ENCODE measurements at regions not wholly inside any gene's neighbourhood (a gene's known extent, or its start where the extent isn't known, plus 50 kb on each side); places are given as distances from the start of the nearest gene placed in this dataset.

DNA sequence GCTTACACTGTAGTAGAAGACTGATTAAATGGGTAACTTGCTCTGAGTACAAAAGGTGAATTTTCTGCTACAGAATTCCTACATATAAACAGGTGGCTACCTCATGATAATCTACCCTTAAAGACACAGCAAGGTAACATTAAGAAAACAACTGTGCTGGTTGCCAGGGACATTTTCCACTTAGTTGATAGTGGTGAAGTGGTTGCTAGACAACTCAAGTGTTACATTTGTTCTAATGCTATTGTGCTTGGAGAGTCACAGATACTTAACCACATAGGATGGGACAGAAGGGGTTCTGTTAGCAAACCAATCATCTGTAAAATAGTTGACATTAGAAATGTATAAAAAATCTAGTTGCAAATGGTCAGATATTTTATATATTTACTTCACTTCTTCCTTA, 870.3 kb upstream of the SEL1L start:
- Histone ChIP-seq H3K4me3 (no peak overlapping the region), H3K36me3 (no peaks in the 10 kb centered on the region), H3K27ac (no peak overlapping the region), H3K27me3 (no peaks in the 10 kb centered on the region), H3K4me1 (no peaks in the 10 kb centered on the region), H3K9me3 (no peaks in the 10 kb centered on the region)
- intact Hi-C loops (cut with DNase I) = no loop called here
- TF ChIP-seq EP300 (IDR thresholded peaks at IDR 0.05) (no peak), POLR2AphosphoS5 (IDR thresholded peaks at IDR 0.05) (no peak), POLR2A (IDR thresholded peaks at IDR 0.05) (no peak), CTCF (IDR thresholded peaks at IDR 0.05) (no peak)
- DNase-seq = no peak

GRCh38 chr14:82410064-82410463, 876.4 kb upstream of the SEL1L start:
- 43 to 75% methylated on average over 1 of the region's 1 CpG for WGBS, 2 donors
- Histone ChIP-seq H3K27me3 (no peaks in the 10 kb centered on the region), H3K4me1 (no peaks in the 10 kb centered on the region), H3K4me3 (no peak overlapping the region), H3K36me3 (no peaks in the 10 kb centered on the region), H3K27ac (no peak overlapping the region), H3K9me3 (no peaks in the 10 kb centered on the region)
- no peak for DNase-seq
- intact Hi-C loops (cut with DNase I) = no loop called here
- TF ChIP-seq CTCF (IDR thresholded peaks at IDR 0.05) (no peak), EP300 (IDR thresholded peaks at IDR 0.05) (no peak), POLR2A (IDR thresholded peaks at IDR 0.05) (no peak), POLR2AphosphoS5 (IDR thresholded peaks at IDR 0.05) (no peak)

DNA sequence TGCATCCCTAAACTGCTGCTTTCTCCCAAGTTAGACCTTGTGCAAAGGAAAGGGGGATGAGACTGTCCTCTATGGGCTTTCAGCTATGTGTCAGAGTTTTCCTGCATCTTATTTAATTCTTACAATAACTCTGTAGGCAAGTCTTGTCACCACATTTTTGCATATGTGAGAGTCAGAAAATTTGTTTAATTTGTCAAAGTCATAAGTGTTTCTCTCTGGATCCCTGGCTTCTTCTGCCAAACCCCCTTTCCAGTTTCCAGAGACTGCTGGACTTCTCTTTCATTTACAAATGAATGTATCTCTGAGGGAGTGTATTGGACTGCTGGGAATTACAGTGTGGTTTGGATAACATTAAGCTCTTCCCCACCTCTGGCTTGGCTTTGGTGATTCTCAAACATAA, 877.6 kb upstream of the SEL1L start:
- Histone ChIP-seq H3K27ac (no peak overlapping the region), H3K4me1 (no peaks in the 10 kb centered on the region), H3K27me3 (no peaks in the 10 kb centered on the region), H3K4me3 (no peak overlapping the region), H3K36me3 (no peaks in the 10 kb centered on the region), H3K9me3 (no peaks in the 10 kb centered on the region)
- intact Hi-C loops (cut with DNase I) = no loop called here
- TF ChIP-seq EP300 (IDR thresholded peaks at IDR 0.05) (no peak), POLR2AphosphoS5 (IDR thresholded peaks at IDR 0.05) (no peak)
- no peak for DNase-seq

GRCh38 chr14:82412545-82412944, 878.9 kb upstream of the SEL1L start:
- intact Hi-C loops (cut with DNase I) = no loop called here
- H3K4me3 ChIP-seq = no peak overlapping the region
- no peaks in the 10 kb centered on the region for H3K4me1 ChIP-seq
- no peaks in the 10 kb centered on the region for H3K36me3 ChIP-seq
- H3K27me3 ChIP-seq = no peaks in the 10 kb centered on the region
- H3K27ac ChIP-seq = no peak overlapping the region
- no peaks in the 10 kb centered on the region for H3K9me3 ChIP-seq
- DNase-seq = no peak
- TF ChIP-seq EP300 (IDR thresholded peaks at IDR 0.05) (no peak), POLR2AphosphoS5 (IDR thresholded peaks at IDR 0.05) (no peak), POLR2A (IDR thresholded peaks at IDR 0.05) (no peak), CTCF (IDR thresholded peaks at IDR 0.05) (no peak)
- 90 to 97% methylated on average over 1 of the region's 1 CpG for WGBS, 2 donors

DNA sequence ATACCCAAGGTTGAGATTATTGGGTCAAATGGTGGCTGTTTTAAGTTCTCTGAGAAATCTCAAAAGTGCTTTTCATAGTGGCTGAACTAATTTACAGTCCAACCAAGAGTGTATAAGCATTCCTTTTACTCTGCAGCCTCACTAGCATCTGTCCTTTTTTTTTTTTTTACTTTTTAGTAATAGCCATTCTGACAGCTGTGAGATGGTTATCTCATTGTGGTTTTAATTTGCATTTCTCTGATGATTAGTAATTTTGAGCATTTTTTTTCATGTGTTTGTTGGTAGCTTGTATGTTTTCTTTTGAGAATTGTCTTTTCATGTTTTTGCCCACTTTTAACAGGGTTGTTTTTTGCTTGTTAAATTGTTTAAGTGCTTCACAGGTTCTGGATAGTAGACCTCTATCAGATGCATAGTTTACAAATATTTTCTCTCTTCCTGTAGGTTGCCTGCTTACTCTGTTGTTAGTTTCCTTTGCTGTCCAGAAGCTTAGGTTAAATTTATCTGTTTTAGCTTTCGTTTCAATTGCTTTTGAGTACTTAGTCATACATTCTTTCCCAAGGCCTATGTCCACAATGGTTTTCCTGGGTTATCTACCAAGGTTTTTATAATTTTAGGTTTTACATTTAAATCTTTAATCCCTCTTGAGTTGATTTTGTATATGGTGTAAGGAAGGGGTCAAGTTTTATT, 881.3 kb upstream of the SEL1L start:
- TF ChIP-seq CTCF (IDR thresholded peaks at IDR 0.05) (no peak), POLR2A (IDR thresholded peaks at IDR 0.05) (no peak), POLR2AphosphoS5 (IDR thresholded peaks at IDR 0.05) (no peak), EP300 (IDR thresholded peaks at IDR 0.05) (no peak)
- 21 to 69% methylated on average over 1 of the region's 1 CpG for WGBS, 2 donors
- no peak for DNase-seq
- Histone ChIP-seq H3K4me1 (no peaks in the 10 kb centered on the region), H3K9me3 (peaks cover 0 to 4% (median 0%) of the 10 kb centered on the region in 4 donors), H3K36me3 (no peaks in the 10 kb centered on the region), H3K27ac (no peak overlapping the region), H3K4me3 (no peak overlapping the region), H3K27me3 (no peaks in the 10 kb centered on the region)
- intact Hi-C loops (cut with DNase I) = no loop called here

All from sigmoid colon (tissue), 6 donors.